ENCODE measurements at regions not wholly inside any gene's neighbourhood (a gene's known extent, or its start where the extent isn't known, plus 50 kb on each side); places are given as distances from the start of the nearest gene placed in this dataset.

DNA sequence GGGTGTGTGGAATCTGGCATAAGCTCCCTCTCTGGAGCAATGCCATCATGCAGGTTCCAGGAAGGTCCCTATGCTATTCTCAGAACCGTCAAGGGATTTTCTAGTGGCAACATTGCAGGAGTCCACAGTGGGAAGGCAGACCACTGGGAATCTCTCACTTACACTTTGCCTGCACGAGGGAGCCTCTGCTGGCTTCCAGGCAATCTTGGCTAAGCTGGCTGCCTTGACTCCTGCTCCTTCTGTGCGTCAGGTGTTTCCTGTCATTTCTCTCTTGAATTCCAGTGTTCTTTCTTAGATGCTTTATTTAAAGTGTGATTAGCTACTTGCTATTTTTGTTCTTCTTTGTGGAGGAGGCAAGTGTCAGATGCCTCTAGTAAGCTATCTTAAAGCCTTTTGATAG, 414.0 kb upstream of the ATP2B1 start:
- Histone ChIP-seq H3K79me2 (ENCODE audit: control insufficient read depth, insufficient read depth, low read length) (no peaks in the 10 kb centered on the region), H2AFZ (ENCODE audit: low read length) (no peak overlapping the region), H3K9ac (ENCODE audit: insufficient read depth, low read length) (no peak overlapping the region), H3K4me2 (ENCODE audit: extremely low read depth, insufficient read depth, low read length) (no peak overlapping the region), H3K4me1 (ENCODE audit: control insufficient read depth, extremely low read depth, insufficient read depth, low read length) (no peaks in the 10 kb centered on the region), H3K27me3 (ENCODE audit: control insufficient read depth, insufficient read depth, low read length) (no peaks in the 10 kb centered on the region), H3K4me3 (replicated peaks in 1 of 4; ENCODE audit: control extremely low read depth in 1 of 4, insufficient read depth in 1 of 4, low read depth in 3 of 4, low read length in 4 of 4) (no peak overlapping the region), H3K9me3 (ENCODE audit: control insufficient read depth, insufficient read depth, low read depth, low read length) (no peaks in the 10 kb centered on the region), H3K27ac (ENCODE audit: insufficient read depth, low read length) (no peak overlapping the region), H4K20me1 (ENCODE audit: control insufficient read depth, extremely low read depth, insufficient read depth, low read length) (no peaks in the 10 kb centered on the region), H3K36me3 (ENCODE audit: control insufficient read depth, insufficient read depth, low read length) (no peaks in the 10 kb centered on the region)
- no peak for DNase-seq (ENCODE audit: low read depth in 2 of 2)
- TF ChIP-seq EZH2 (IDR thresholded peaks at IDR 0.05; ENCODE audit: low read length, missing control alignments) (no peak), CTCF (conservative IDR thresholded peaks at IDR 0.05 in 1 of 2, IDR thresholded peaks at IDR 0.05 in 1 of 2; ENCODE audit: low read depth in 1 of 2, low read length in 2 of 2) (no peak)

DNA sequence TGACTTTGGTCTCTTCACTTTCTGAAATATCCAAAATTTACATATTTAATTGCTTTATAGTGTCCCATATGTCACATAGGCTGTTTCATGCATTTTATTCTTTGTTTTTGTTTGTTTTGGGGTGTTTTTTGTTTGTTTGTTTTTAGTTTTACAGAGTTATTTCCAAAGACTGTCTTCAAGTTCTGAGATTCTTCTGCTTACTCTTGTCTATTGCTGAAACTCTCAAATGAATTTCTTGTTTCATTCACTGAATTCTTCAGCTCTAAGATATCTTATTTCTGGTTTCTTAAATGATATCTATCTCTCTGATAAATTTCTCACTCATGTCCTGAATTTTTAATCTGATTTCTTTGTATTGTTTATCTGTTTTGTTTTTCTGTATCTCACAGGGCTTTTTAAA, 412.0 kb upstream of the ATP2B1 start:
- Histone ChIP-seq H3K27ac (ENCODE audit: insufficient read depth, low read length) (no peak overlapping the region), H3K79me2 (ENCODE audit: control insufficient read depth, insufficient read depth, low read length) (no peaks in the 10 kb centered on the region), H3K4me1 (ENCODE audit: control insufficient read depth, extremely low read depth, insufficient read depth, low read length) (no peaks in the 10 kb centered on the region), H3K9ac (ENCODE audit: insufficient read depth, low read length) (no peak overlapping the region), H3K4me2 (ENCODE audit: extremely low read depth, insufficient read depth, low read length) (no peak overlapping the region), H3K27me3 (ENCODE audit: control insufficient read depth, insufficient read depth, low read length) (no peaks in the 10 kb centered on the region), H4K20me1 (ENCODE audit: control insufficient read depth, extremely low read depth, insufficient read depth, low read length) (no peaks in the 10 kb centered on the region), H3K36me3 (ENCODE audit: control insufficient read depth, insufficient read depth, low read length) (no peaks in the 10 kb centered on the region), H2AFZ (ENCODE audit: low read length) (no peak overlapping the region), H3K9me3 (ENCODE audit: control insufficient read depth, insufficient read depth, low read depth, low read length) (no peaks in the 10 kb centered on the region), H3K4me3 (replicated peaks in 1 of 4; ENCODE audit: control extremely low read depth in 1 of 4, insufficient read depth in 1 of 4, low read depth in 3 of 4, low read length in 4 of 4) (no peak overlapping the region)
- TF ChIP-seq EZH2 (IDR thresholded peaks at IDR 0.05; ENCODE audit: low read length, missing control alignments) (no peak), CTCF (conservative IDR thresholded peaks at IDR 0.05 in 1 of 2, IDR thresholded peaks at IDR 0.05 in 1 of 2; ENCODE audit: low read depth in 1 of 2, low read length in 2 of 2) (no peak)
- peak in 1 of 2 donors; percentile 4 for DNase-seq (ENCODE audit: low read depth in 2 of 2)

GRCh38 chr12:90112666-90113065, 404.0 kb upstream of the ATP2B1 start:
- Histone ChIP-seq H2AFZ (ENCODE audit: low read length) (no peak overlapping the region), H3K27me3 (ENCODE audit: control insufficient read depth, insufficient read depth, low read length) (no peaks in the 10 kb centered on the region), H3K4me3 (replicated peaks in 1 of 4; ENCODE audit: control extremely low read depth in 1 of 4, insufficient read depth in 1 of 4, low read depth in 3 of 4, low read length in 4 of 4) (no peak overlapping the region), H3K27ac (ENCODE audit: insufficient read depth, low read length) (no peak overlapping the region), H3K4me2 (ENCODE audit: extremely low read depth, insufficient read depth, low read length) (no peak overlapping the region), H3K4me1 (ENCODE audit: control insufficient read depth, extremely low read depth, insufficient read depth, low read length) (no peaks in the 10 kb centered on the region), H3K79me2 (ENCODE audit: control insufficient read depth, insufficient read depth, low read length) (no peaks in the 10 kb centered on the region), H3K9ac (ENCODE audit: insufficient read depth, low read length) (no peak overlapping the region), H3K36me3 (ENCODE audit: control insufficient read depth, insufficient read depth, low read length) (no peaks in the 10 kb centered on the region), H4K20me1 (ENCODE audit: control insufficient read depth, extremely low read depth, insufficient read depth, low read length) (no peaks in the 10 kb centered on the region), H3K9me3 (ENCODE audit: control insufficient read depth, insufficient read depth, low read depth, low read length) (no peaks in the 10 kb centered on the region)
- no peak for TF ChIP-seq CTCF (conservative IDR thresholded peaks at IDR 0.05 in 1 of 2, IDR thresholded peaks at IDR 0.05 in 1 of 2; ENCODE audit: low read depth in 1 of 2, low read length in 2 of 2)
- no peak for TF ChIP-seq EZH2 (IDR thresholded peaks at IDR 0.05; ENCODE audit: low read length, missing control alignments)
- no peak for DNase-seq (ENCODE audit: low read depth in 2 of 2)
